Endothelial cell of umbilical vein (primary cell): ENCODE measurements at regions not wholly inside any gene's neighbourhood (a gene's known extent, or its start where the extent isn't known, plus 50 kb on each side); places are given as distances from the start of the nearest gene placed in this dataset.

ENCODE experiments used
- BruUV-seq: library from RNA; stranded (reverse); fragments of 400-500 nt; replicated peaks from 2 replicates; lab custom pipeline; 2021; lab: Mats Ljungman, UMichigan
- CTCF ChIA-PET: fragments of 300-600, 350-600 bp; sonication (Branson Sonifier 250); formaldehyde crosslinking; loops from one replicate; lab custom pipeline; 2021; ENCODE audit warnings: antibody characterized with exemption, inconsistent platforms; lab: Charles Lee
- POLR2A ChIA-PET: fragments of 300-600, 350-600 bp; sonication (Branson Sonifier 250); formaldehyde crosslinking; loops from one replicate; lab custom pipeline; 2021; ENCODE audit warnings: antibody characterized with exemption, inconsistent platforms; lab: Charles Lee
- DNase-seq: peaks from one replicate; pipeline ENCODE4 v3.0.0-alpha.2; 2011; ENCODE audit warnings: low read depth, low spot score
- FAIRE-seq: peaks from 2 replicates; lab custom pipeline; 2011; peaks lifted over from hg19 to GRCh38; lab: Jason Lieb, UNC
- H2AFZ ChIP-seq: 2 replicates; pipeline ENCODE4 v1.6.0; 2012; ENCODE audit warnings: low read depth, low read length, control low read depth, inconsistent platforms
- H3K27ac ChIP-seq: 2 replicates; pipeline ENCODE4 v1.5.1; 2011; ENCODE audit warnings: low read depth, mild to moderate bottlenecking, control low read depth, low read length, moderate library complexity; ENCODE audit not compliant: insufficient read depth
- H3K27me3 ChIP-seq, 2 experiments: 2 replicates each; pipeline versions ENCODE4 v1.6.0 to v1.6.1; 2011; ENCODE audit warnings: low read length in 2 of 2, mixed read lengths in 1 of 2; ENCODE audit not compliant: control insufficient read depth in 2 of 2, insufficient read depth in 2 of 2
- H3K36me3 ChIP-seq, 2 experiments: 2 replicates in 1 of 2; 3 replicates in 1 of 2; pipeline ENCODE4 v1.5.1; 2011; ENCODE audit warnings: low read length in 2 of 2, mild to moderate bottlenecking in 1 of 2, moderate library complexity in 1 of 2; ENCODE audit not compliant: control insufficient read depth in 2 of 2, insufficient read depth in 2 of 2; ENCODE audit errors: extremely low read depth in 1 of 2
- H3K4me1 ChIP-seq: 3 replicates; pipeline ENCODE4 v1.5.1; 2011; ENCODE audit warnings: mild to moderate bottlenecking, low read length; ENCODE audit not compliant: control insufficient read depth, insufficient read depth; ENCODE audit errors: extremely low read depth
- H3K4me2 ChIP-seq: 2 replicates; pipeline ENCODE4 v1.6.1; 2011; ENCODE audit warnings: low read length, control low read depth, mixed read lengths; ENCODE audit not compliant: insufficient read depth
- H3K4me3 ChIP-seq, 3 experiments: fragments of 200-600 bp in 1 of 3; sonication (generic), shearing (Covaris generic) in 1 of 3; replicated peaks in 1 of 3; 2 replicates each; pipeline ENCODE4 v1.5.1; 2011 to 2016; ENCODE audit warnings: control low read depth in 3 of 3, low read length in 3 of 3, mild to moderate bottlenecking in 2 of 3, inconsistent platforms in 1 of 3, low read depth in 1 of 3, moderate library complexity in 1 of 3; ENCODE audit not compliant: insufficient read depth in 1 of 3
- H3K79me2 ChIP-seq: 2 replicates; pipeline ENCODE4 v1.6.0; 2012; ENCODE audit warnings: low read length, inconsistent platforms; ENCODE audit not compliant: control insufficient read depth, insufficient read depth
- H3K9ac ChIP-seq: replicated peaks from 2 replicates; pipeline ENCODE3; 2011; ENCODE audit warnings: low read length, control low read depth; ENCODE audit not compliant: insufficient read depth; ENCODE audit errors: extremely low read depth
- H3K9me1 ChIP-seq: replicated peaks from 3 replicates; pipeline ENCODE4 v1.6.0; 2011; ENCODE audit warnings: mild to moderate bottlenecking, low read length; ENCODE audit not compliant: control insufficient read depth, insufficient read depth; ENCODE audit errors: extremely low read depth
- H3K9me3 ChIP-seq: replicated peaks from 2 replicates; pipeline ENCODE4 v1.5.1; 2012; ENCODE audit warnings: low read length, inconsistent platforms; ENCODE audit not compliant: control insufficient read depth, insufficient read depth
- H4K20me1 ChIP-seq: replicated peaks from 2 replicates; pipeline ENCODE3; 2011; ENCODE audit warnings: mild to moderate bottlenecking, low read length; ENCODE audit not compliant: control insufficient read depth, insufficient read depth; ENCODE audit errors: extremely low read depth
- EZH2 ChIP-seq: IDR thresholded peaks from 2 replicates; pipeline ENCODE4 v1.6.1; 2012; ENCODE audit warnings: borderline replicate concordance, low read depth, mild to moderate bottlenecking, moderate library complexity, low read length, inconsistent platforms; ENCODE audit not compliant: severe bottlenecking
- FOS ChIP-seq: IDR thresholded peaks from 2 replicates; pipeline ENCODE4 v1.6.1; 2011; ENCODE audit warnings: mild to moderate bottlenecking, low read length, moderate library complexity, borderline replicate concordance; ENCODE audit not compliant: insufficient read depth
- GATA2 ChIP-seq: IDR thresholded peaks from 2 replicates; pipeline ENCODE4 v1.7.0; 2011; ENCODE audit warnings: low read depth, mild to moderate bottlenecking, moderate library complexity, mixed read lengths, low read length; ENCODE audit not compliant: insufficient read length, insufficient read depth
- JUN ChIP-seq: IDR thresholded peaks from 2 replicates; pipeline ENCODE4 v1.6.1; 2011; ENCODE audit warnings: borderline replicate concordance, low read depth; ENCODE audit not compliant: insufficient read length, insufficient read depth
- MYC ChIP-seq: IDR thresholded peaks from one replicate; pipeline ENCODE4 v1.6.1; 2011; ENCODE audit warnings: mild to moderate bottlenecking, low read depth, low read length
- POLR2A ChIP-seq: IDR thresholded peaks from 2 replicates; pipeline ENCODE4 v1.6.1; 2012; ENCODE audit warnings: low read depth, mild to moderate bottlenecking, control low read depth, low read length
- POLR2AphosphoS5 ChIP-seq: IDR thresholded peaks from 2 replicates; pipeline ENCODE4 v1.6.1; 2012; ENCODE audit warnings: low read depth, mild to moderate bottlenecking, control low read depth, low read length, moderate library complexity; ENCODE audit not compliant: insufficient read depth
- dilution Hi-C: fragments of 300-500 bp; cut with MboI; formaldehyde crosslinking; loops from one replicate; pipeline ENCODE4 v1.15.0; 2019; ENCODE audit warnings: low sequenced_read_pairs; ENCODE audit not compliant: extremely low pct_ligation_motif_present
- intact Hi-C: fragments of 100-400 bp; cut with micrococcal nuclease; formaldehyde crosslinking; loops from one replicate; pipeline ENCODE4 v1.10.0; 2022
- TF ChIP-seq, protein P1 (sequence below): IDR thresholded peaks from 2 replicates; pipeline ENCODE4 v1.6.1; 2011; ENCODE audit not compliant: insufficient read depth, insufficient read length
- TF ChIP-seq, protein P2 (sequence below), 2 donors: IDR thresholded peaks; 1 replicate in 1 of 2; 2 replicates in 1 of 2; pipeline ENCODE4 v1.5.1; 2011; ENCODE audit warnings: low read length in 2 of 2, mild to moderate bottlenecking in 2 of 2, moderate library complexity in 2 of 2, control low read depth in 1 of 2, inconsistent platforms in 1 of 2, low read depth in 1 of 2; ENCODE audit not compliant: insufficient read depth in 1 of 2; ENCODE audit errors: extremely low read depth in 1 of 2

DNA sequence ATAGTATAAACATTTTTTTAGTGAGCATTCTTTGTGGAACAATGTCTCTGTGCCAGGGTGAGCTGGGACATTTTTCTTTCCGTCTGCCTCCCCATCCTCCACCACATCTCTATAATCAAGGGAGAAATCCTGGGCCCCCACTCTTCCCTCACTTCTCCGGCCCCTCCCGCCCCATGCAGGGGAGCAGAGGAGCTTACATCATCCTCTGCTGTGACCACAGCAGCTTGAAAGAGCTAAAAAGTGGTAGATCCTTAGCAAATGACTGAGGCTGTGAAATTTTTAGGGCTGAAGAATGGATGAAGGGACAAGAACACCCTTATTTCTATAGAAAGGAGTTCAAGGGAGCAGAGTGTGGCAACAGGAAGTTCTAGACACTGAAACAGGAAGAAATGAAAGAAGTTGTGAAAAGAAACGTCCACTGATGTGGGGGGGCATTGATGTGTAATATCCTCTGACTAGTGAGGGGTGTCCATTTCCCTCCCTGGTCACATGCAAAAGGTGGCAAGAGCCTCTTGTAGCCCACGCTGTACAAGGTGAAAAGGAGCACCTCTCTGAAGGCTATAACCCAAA, 380.3 kb upstream of the JARID2 start:
- POLR2A ChIA-PET = no interaction called here
- no TSS peak for BruUV-seq
- no peaks in the 10 kb centered on the region for H3K27me3 ChIP-seq
- no peaks in the 10 kb centered on the region for H4K20me1 ChIP-seq
- DNase-seq (no peak), FAIRE-seq (no peak)
- intact Hi-C loops = no loop called here
- no peak overlapping the region for H3K4me2 ChIP-seq
- dilution Hi-C loops = no loop called here
- no peaks in the 10 kb centered on the region for H3K4me1 ChIP-seq
- H3K27ac ChIP-seq = no peak overlapping the region
- no peak for TF ChIP-seq POLR2AphosphoS5
- TF ChIP-seq GATA2 = no peak
- no peak for TF ChIP-seq JUN
- no peak for TF ChIP-seq EZH2
- TF ChIP-seq, protein P1, sequence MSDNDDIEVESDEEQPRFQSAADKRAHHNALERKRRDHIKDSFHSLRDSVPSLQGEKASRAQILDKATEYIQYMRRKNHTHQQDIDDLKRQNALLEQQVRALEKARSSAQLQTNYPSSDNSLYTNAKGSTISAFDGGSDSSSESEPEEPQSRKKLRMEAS = no peak
- TF ChIP-seq, protein P2, sequence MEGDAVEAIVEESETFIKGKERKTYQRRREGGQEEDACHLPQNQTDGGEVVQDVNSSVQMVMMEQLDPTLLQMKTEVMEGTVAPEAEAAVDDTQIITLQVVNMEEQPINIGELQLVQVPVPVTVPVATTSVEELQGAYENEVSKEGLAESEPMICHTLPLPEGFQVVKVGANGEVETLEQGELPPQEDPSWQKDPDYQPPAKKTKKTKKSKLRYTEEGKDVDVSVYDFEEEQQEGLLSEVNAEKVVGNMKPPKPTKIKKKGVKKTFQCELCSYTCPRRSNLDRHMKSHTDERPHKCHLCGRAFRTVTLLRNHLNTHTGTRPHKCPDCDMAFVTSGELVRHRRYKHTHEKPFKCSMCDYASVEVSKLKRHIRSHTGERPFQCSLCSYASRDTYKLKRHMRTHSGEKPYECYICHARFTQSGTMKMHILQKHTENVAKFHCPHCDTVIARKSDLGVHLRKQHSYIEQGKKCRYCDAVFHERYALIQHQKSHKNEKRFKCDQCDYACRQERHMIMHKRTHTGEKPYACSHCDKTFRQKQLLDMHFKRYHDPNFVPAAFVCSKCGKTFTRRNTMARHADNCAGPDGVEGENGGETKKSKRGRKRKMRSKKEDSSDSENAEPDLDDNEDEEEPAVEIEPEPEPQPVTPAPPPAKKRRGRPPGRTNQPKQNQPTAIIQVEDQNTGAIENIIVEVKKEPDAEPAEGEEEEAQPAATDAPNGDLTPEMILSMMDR (IDR thresholded peaks at IDR 0.05; ENCODE audit: extremely low read depth in 1 of 2, insufficient read depth in 1 of 2, low read depth in 1 of 2, low read length in 2 of 2) = no peak
- TF ChIP-seq POLR2A = no peak
- no peak for TF ChIP-seq FOS
- TF ChIP-seq MYC = no peak
- H3K9ac ChIP-seq = no peak overlapping the region
- H3K4me3 ChIP-seq = no peak overlapping the region
- no peaks in the 10 kb centered on the region for H3K79me2 ChIP-seq
- H3K9me1 ChIP-seq = no peaks in the 10 kb centered on the region
- no peak overlapping the region for H2AFZ ChIP-seq
- no peaks in the 10 kb centered on the region for H3K9me3 ChIP-seq
- no peaks in the 10 kb centered on the region for H3K36me3 ChIP-seq
- CTCF ChIA-PET = no interaction called here
